Renal cortex interstitium (tissue), 11 donors: ENCODE measurements at regions not wholly inside any gene's neighbourhood (a gene's known extent, or its start where the extent isn't known, plus 50 kb on each side); places are given as distances from the start of the nearest gene placed in this dataset.

Experiments used
- DNase-seq, 11 donors: peaks; one replicate each; pipeline ENCODE4 v3.0.0-alpha.2; 2013; ENCODE audit warnings: low read depth in 9 of 11, low spot score in 4 of 11; ENCODE audit errors: extremely low read depth in 1 of 11

DNA sequence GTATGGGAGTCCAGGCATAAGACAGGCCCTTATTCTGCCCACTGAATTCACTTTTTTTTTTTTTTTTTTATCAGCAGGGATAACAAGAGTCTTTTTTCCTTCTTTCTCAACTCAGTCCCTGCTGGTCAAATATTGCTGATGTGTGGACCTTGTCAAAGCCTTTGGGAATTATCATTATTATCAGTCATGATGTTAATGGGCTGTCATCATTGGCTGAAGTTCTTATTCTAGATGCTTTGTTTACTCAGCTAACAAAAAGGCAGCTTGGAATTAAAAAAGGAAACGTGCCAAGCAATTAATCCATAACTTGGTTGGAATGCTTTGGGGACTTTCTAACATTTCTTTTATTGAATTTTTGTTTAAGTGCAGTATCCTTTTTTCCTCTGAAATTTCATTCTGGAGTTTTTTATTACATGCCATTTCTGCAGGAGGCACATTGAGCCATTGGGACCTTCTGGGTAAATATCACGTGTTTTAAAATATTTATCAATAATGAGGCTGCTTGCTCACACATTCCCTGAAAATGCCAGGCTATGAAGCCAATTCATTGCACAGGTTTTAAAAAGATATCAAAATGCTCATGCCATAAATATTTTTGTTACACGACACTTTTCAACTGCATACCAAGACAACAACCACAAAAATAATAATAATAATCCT, 246.3 kb downstream of the TXNL1 start:
- no peak for DNase-seq

DNA sequence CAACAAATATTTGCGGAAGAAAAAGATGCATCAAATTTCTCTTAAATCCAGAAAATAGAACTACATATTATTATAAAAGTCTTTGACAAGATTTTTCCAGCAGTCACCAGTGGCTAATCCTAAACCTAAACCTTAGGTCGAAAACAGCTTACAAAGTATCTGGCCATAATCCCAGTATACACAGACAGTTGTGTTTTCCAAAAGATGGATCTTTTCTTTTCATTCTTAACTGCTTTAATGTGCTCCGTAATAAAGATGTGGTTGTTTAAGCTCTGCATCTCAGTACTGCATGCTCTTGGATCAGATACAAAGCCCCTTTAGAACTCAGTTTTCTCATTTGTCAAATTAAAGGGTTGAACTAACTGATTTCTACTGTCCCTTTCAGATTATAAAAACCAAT, 247.8 kb downstream of the TXNL1 start:
- DNase-seq, result no peak

DNA sequence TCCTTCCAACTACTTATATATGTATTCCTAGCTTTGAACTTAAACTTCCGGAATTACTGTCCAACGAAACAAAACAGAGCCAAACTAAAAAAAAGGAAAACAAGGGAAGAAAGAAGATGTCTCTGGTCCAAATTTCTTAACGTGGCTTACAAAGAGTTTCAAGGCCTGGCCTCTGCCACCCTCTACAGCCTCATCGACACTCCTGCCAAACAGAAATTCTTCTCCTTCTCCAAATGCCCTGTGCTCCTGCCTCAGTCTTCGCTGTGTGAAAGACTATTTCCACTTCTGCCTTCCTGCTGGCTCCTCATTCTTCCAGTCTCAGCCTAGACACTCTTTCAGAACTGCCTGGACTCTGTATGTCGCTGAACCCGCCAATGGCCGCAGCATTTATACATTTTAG, 249.2 kb downstream of the TXNL1 start:
- DNase-seq, result no peak

DNA sequence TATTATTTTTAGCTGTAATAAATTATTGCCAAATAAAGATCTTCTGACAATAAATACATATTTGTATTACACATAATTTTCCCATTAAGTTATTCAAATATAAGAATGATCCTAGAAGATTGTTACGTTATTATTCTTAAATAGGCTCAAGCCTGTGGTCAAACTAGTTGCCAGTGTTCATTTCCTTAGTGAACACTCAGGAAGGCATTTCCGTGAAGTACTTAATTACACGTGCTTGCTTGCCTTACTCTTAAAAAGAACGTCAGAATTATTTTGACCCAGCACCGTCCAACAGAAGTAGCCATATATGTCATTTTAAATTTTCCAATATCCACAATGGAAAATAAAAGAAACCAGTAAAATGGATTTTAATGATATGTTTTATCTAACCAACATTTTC, 249.8 kb downstream of the TXNL1 start:
- no peak for DNase-seq

DNA sequence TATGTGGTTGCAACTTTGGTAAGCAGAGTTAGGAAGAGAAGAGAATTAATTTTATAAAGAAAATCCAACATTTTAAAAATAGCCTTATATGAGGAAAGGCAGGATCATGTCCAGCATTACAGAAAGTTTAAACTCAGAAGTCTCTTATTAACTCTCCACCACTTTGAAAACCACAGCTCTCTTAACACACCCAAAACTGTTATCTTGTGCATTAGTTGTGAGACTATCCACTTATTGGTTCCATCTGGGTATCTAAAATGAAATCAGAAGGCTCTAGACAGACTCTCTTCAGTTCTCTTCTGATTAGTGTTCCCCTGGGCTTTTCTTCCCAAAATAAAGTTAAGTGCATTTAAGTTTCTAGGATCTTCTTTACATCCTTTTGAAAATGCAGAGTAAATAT, 251.5 kb downstream of the TXNL1 start:
- no peak for DNase-seq

DNA sequence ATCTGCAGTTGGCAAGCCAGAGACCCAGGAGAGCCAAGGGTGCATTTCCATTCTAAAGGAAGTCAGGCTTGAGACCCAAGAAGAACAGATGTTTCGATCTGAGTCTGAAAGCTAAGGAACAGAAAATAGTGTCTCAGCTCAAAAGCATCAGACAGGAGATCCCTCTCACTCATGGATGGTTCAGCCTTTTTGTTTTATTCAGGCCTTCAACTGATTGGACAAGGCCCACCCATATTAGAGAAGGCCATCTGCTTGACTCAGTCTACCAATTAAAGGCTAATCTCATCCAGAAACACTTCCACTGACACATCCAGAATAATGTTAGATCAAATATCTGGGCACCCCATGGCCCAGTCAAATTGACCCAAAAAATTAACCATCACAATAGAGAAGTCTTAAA, 255.0 kb downstream of the TXNL1 start:
- no peak for DNase-seq

DNA sequence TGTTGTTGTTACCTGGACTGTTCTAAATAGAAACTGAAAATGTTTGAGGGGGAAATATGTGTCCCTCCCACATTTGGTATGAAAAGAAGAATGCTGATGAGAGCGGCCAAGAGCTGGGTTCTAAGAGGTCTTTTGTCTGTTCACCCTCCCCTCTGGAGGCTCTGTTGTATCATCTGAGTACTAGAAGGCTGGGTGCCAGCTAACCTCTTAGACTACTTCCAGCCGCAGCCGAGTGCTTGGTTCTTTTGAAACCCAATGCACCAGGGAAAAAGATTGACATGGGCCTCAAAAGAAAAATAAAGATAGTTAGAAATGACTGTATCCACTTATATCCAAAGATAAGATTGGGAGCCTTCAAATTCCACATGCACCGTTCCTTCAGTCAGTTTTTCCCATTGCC, 255.9 kb downstream of the TXNL1 start:
- no peak for DNase-seq

DNA sequence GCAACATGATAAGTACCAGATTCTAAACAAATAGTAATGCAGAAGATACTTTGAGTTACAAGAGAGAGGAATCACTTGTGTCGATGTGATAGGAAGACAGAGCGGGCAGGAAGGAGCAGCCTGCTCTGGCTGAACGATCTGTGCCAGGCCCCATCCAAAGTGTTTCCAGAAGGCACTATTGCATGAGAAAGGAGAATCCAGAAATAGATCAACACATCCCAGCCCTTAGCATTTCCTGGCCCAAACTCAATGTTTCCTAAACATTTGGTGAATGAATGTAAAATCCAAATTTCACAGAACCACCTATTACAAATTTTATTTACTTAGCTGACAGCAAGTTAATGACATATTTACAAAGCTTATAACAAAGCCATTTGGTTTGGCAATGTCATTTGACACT, 257.2 kb downstream of the TXNL1 start:
- no peak for DNase-seq

DNA sequence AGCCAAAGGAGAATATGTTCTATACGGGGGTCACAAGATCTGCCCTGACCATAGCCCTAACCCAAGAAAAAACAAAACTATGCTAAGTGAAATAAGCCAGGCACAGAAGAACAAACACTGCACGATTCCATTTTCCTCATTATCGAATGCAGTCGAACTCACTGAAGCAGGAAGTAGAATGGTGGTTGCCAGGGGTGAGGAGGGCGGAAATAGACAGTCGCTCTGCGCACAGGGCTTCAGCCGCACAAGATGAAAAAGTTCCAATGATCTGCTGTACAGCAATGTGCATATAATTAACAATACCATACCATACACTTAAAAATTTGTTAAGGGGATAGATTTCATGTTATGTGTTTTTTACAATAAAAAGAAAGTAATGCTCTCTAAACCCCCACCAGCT, 257.7 kb downstream of the TXNL1 start:
- DNase-seq, result no peak

DNA sequence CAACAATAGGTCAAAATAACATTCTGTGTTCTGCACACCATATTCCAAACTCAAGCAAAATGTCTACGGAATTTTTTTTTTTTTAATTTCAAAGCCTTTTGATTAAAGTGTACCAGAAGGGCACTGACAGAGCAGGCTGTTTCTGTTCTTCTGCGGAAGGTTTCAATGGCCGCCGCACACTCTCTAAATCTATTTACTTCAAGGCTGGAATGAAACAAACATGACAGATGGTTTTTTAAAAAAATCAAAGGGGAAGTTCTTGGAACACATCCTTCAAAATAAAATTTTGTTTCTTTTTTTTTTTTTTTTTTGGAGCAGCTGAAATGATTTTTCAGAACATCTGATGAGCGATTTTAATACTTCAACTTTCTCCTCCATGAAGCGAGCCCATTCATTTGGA, 259.1 kb downstream of the TXNL1 start:
- DNase-seq, result no peak

DNA sequence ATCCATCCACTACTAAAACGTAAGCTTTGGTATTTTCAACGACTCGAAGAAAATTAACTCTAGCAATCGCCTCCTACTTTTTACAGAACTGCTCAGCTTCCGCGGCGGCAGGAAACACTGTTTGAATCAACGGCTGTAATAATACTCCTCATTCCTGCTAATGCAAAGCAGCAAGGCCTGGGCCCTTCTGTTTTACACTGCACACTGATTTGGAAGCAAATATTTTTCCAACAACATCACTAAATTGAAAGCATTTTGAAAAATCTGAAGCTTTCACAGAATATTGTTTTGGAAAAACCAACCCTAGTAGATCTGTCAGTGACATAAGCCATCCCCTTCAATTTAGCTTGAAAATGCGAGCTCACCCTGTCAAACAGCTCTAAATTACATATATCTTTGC, 261.2 kb downstream of the TXNL1 start:
- peak in 3 of 11 donors; percentile 2 to 16 (median 8) for DNase-seq

DNA sequence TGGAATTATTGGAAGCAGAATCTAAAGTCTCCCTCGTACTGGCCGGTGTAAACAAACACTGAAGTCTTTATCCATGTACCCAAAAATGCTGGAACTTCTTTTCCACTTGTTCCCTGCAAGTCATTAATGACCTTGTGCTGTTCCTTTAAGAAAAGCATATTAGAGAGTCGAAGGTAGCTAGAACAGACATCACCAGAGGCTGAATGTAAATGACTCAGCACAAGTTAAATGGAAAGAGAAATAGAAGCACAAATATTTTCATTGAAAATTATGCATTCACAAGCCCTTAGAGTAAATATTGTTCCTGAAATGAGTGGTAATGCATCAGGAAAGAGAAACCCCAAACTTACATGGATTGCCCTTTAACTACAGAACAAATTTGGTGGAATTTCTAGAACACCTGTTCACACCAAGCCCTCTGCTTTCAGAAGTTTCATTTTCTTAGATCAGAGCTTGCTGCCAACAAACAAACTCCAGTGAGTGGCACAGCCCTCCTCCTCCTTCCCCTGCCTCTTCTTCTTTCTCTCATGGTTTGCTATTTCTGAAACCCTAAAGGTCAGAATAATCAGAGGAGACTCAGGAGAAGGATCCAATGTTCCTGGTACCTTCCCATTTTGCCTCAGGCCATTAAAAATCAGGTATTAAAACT, 264.3 kb downstream of the TXNL1 start:
- no peak for DNase-seq

DNA sequence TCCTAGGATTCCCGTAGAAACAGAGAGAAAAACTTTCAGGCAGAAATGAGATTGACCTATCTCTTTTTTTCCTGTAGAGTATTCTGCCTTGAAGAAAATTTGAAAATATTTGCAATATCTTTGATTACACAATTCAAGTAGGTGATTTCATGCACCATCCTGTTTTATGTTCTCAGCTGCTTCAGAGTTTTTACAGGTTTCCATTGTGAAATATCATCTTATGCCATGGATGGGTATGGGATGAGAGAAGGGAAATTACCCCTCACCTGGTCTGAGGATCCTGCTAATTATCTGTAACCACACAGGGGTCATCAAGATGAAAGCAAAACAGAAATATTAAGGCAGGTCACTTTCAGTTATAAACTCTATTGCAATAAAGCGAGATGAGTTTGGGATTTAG, 264.8 kb downstream of the TXNL1 start:
- DNase-seq, result no peak

DNA sequence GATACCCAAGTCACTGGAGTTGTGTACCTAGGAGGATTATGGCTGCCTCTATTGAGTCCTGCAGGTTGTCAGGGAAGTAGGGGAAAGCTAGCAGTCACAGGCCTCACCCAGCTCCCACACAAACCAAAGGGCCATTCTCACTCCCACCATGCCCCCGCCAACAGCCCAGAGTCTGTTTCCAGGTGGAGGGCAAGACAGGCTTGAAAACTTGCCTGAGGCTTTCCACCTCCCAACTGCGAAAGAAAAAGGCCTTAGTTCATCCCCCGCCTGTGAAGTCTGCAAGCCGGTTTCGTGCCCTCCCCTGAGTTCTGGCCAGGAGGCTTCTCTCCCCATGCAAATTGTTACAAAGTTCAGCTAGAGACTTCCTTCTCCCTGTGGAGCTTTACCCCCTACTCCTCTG, 270.3 kb downstream of the TXNL1 start:
- DNase-seq, result no peak

DNA sequence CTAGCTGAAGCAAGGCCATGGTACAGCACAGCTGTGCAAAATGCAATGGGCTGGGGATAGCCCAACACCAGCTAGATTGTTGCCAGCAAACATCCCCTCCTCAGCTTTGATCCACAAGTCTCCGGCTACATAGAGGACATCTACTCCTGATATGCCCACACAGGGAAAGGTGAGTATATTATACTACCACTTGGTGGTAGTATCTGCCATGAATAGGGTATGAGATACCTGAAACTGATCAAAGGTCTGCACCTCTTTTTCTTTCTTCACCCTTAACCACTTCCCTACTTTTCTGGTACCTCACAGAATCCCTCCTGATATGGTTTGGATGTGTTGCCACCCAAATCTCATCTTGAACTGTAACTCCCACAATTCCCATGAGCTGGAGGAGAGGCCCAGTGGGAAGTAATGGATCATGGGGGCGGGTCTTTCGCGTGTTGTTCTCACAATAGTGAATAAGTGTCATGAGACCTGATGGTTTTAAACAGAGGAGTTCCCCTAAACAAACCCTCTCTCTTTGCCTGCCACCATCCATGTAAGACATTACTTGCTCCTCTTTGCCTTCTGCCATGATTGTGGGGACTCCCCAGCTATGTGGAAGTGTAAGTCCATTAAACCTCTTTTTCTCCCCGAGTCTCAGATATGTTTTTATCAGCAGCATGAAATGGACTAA, 279.6 kb downstream of the TXNL1 start:
- no peak for DNase-seq

DNA sequence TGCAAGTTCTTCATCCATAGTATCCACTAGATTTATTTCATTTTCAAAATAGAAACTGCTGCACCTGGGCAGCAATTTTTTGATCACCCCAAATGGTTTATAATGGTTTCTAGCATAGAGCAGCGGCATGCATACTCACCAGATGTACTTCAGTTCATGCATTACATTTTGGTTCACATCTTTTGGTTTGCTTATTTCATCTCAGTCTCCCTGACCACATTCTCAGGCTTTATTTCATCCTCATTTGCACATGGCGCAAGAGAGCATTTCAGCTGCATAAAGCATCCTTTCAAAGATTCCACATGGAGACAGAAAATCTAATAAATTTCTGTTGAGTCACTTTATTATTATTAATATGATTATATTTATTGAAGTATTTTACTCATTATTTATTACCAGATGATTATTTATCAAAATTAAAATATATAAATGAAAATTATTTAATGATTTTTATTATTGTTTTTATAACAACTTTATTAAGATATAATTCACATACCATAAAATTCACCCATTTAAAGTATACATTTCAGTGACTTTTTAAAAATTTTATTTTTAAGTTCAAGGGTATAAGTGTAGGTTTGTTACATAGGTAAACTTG, 284.6 kb downstream of the TXNL1 start:
- no peak for DNase-seq

DNA sequence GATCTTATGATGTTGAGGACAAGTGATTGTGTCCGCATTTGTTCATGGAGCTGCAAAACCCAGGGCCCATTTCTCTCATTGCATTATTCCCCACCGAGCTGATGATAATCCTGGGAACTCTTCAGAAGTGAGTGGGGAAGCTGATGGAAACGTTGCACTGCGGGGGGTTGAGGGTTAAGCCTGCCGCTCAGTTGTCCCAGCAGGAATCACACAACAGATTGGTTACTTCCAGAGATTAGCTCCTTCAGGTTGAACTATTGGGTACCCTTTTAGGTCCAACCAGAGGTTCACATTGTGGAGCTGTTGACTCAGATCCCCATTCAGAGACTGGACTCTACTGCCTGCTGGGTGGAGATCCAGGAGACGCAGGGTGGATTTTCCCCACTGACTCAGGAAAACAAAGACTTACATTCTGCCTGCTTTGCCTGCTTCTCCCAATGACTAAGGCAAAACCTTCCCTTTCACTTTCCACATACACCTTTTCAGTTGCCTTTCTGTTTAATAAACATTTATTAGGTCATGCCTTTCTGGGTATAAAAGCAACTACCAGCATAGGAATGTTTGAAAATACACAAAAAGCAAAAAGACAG, 286.4 kb downstream of the TXNL1 start:
- DNase-seq, result no peak

DNA sequence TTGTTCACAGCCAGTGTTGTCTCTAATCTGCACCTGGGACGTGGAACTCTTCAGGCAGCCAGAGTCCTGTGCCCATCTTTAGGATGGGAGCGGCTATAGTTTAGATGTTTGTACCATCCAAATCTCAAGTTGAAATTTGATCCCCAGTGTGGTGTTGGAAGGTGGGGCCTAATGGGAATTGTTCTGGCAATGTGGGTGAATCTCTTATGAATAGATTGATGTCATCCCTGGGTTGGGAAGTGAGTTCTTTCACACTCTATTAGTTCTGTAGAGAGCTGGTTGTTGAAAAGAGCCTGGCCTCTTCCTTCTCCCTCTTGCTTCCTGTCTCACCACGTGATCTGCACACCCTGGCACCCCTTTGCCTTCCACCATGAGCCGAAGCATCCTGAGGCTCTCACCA, 300.9 kb downstream of the TXNL1 start:
- no peak for DNase-seq

DNA sequence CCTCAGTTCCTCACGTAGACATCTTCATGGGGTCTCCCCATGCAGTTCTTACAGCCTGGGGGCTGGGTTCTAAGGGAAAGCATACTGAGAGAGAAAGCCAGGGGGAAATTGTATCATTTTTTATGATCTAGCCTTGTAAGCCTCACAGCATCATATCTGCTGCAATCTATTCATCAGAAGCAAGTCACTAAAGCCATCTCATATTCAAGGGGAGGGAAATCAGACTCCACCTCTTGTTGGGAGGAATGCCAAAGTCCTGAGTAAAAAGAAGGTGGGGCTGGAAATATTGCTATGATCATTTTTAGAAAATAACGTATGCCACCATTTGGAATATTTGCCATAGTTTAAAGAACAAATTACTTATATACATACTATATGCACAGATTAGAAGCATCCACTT, 304.6 kb downstream of the TXNL1 start:
- DNase-seq, result no peak

DNA sequence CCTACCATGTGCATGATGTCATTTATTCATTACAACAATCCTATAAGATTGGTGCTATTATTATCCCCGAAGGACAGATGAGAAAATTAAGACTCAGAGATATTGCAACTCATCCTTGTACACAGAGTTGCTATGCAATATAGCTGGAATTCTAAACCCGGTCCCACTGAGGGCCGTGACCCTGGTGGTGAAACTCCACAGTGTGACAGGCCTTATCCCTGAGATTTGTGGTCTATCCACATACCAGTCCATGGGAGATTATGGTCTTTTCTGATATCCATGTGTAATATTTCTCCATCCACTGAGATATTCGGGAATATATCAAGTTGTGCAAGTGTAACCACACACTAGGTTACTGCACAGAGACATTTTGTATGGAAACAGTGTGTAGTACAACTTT, 305.2 kb downstream of the TXNL1 start:
- no peak for DNase-seq
